Thoracic aorta (tissue), 2 donors: ENCODE measurements at regions not wholly inside any gene's neighbourhood (a gene's known extent, or its start where the extent isn't known, plus 50 kb on each side); places are given as distances from the start of the nearest gene placed in this dataset.

Source experiments
- ATAC-seq: fragments of 150-250 bp; one replicate; pipeline ENCODE4 v1.8.0; 2017; ENCODE audit warnings: low read depth; ENCODE audit not compliant: insufficient number of reproducible peaks, low FRiP score
- DNase-seq: peaks from one replicate; pipeline ENCODE4 v3.0.0-alpha.2; 2020; ENCODE audit warnings: low spot score
- H3K27ac ChIP-seq, 2 donors: fragments of 200-600 bp; sonication (generic); 1 replicate in 1 of 2; 2 replicates in 1 of 2; pipeline ENCODE4 v1.5.1; 2016; ENCODE audit warnings: mild to moderate bottlenecking in 2 of 2, moderate library complexity in 2 of 2
- H3K27me3 ChIP-seq: fragments of 200-600 bp; sonication (generic); replicated peaks from 2 replicates; pipeline ENCODE4 v1.6.0; 2016; ENCODE audit warnings: mild to moderate bottlenecking; ENCODE audit not compliant: insufficient read depth
- H3K36me3 ChIP-seq: fragments of 200-600 bp; sonication (generic); one replicate; pipeline ENCODE4 v1.5.1; 2016
- H3K4me1 ChIP-seq, 2 donors: fragments of 200-600 bp; sonication (generic); 1 replicate in 1 of 2; 2 replicates in 1 of 2; pipeline versions ENCODE4 v1.5.1 to v1.6.0; 2016; ENCODE audit warnings: low read depth in 2 of 2, mild to moderate bottlenecking in 1 of 2; ENCODE audit not compliant: control insufficient read depth in 1 of 2
- H3K4me3 ChIP-seq: fragments of 200-600 bp; sonication (generic); 2 replicates; pipeline ENCODE4 v1.5.1; 2016; ENCODE audit warnings: mild to moderate bottlenecking
- H3K9me3 ChIP-seq: fragments of 200-600 bp; sonication (generic); 2 replicates; pipeline ENCODE4 v1.5.1; 2016
- TF ChIP-seq, protein P1 (sequence below): fragments of 200-600 bp; sonication (generic); IDR thresholded peaks from one replicate; pipeline ENCODE4 v1.5.1; 2019; ENCODE audit warnings: antibody characterized with exemption

DNA sequence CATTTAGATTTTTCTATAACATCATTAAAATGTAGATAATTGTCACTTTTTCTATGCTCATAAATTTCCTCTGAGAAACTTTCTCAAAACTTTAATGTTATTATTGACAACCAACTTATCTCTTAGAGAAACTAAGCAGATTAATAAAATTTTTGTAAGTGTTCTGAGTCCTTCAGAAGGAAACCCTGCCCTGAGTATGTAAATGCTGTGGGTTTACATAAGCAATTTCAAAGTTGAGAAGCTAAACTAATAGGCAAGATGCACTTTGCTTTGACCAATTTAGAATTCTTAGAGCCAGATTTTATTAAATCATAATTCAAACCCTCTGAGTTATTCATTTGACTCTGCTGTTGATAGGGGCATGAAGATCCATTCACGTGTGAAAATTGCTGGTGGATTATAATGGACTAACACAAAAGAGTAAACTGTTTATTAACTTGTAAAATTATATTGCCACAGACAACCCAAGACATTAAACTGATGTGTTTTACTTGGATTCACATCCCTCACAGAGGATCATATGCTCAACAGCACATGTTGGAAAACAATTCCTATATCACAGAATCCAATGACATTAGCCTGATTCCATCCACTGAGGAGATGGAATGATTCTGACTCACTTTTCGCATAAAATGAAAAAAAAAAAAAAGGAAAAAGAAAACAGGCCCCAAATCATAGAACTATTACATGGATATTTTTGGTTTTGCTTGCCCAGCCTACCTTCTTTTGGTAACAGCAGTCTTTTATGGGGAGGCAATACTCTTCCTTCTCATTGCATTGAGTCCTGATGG lies 453.7 kb upstream of the HTR2A start:
- no peak for ATAC-seq
- Histone ChIP-seq H3K36me3 (no peaks in the 10 kb centered on the region), H3K27ac (no peak overlapping the region), H3K4me1 (no peaks in the 10 kb centered on the region), H3K27me3 (no peaks in the 10 kb centered on the region), H3K4me3 (no peak overlapping the region), H3K9me3 (no peaks in the 10 kb centered on the region)
- no peak for DNase-seq
- TF ChIP-seq, protein P1, sequence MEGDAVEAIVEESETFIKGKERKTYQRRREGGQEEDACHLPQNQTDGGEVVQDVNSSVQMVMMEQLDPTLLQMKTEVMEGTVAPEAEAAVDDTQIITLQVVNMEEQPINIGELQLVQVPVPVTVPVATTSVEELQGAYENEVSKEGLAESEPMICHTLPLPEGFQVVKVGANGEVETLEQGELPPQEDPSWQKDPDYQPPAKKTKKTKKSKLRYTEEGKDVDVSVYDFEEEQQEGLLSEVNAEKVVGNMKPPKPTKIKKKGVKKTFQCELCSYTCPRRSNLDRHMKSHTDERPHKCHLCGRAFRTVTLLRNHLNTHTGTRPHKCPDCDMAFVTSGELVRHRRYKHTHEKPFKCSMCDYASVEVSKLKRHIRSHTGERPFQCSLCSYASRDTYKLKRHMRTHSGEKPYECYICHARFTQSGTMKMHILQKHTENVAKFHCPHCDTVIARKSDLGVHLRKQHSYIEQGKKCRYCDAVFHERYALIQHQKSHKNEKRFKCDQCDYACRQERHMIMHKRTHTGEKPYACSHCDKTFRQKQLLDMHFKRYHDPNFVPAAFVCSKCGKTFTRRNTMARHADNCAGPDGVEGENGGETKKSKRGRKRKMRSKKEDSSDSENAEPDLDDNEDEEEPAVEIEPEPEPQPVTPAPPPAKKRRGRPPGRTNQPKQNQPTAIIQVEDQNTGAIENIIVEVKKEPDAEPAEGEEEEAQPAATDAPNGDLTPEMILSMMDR: no peak

DNA sequence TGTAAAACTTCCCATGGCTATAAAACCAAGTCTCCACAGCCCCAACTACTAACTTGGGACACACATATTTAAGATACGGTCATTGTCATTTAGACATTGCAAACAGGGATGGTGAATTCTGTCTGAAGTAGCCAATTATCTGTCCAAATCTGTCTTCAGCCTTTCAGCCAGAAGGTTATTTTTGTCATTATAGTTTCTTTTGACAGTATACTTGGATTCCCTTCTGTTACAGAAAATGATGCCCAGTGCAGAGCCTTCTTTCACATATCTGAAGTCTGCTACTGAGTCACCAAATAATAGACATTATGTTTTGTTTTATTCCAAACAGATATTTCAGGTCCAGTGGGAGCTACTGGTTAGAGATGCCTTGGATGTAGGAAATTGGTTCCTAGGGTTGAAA lies 452.4 kb upstream of the HTR2A start:
- TF ChIP-seq, protein P1: no peak
- no peak for ATAC-seq
- H3K4me1 ChIP-seq: no peaks in the 10 kb centered on the region
- H3K27ac ChIP-seq: no peak overlapping the region
- no peak for DNase-seq
- H3K4me3 ChIP-seq: no peak overlapping the region
- no peaks in the 10 kb centered on the region for H3K9me3 ChIP-seq
- H3K36me3 ChIP-seq: no peaks in the 10 kb centered on the region
- no peaks in the 10 kb centered on the region for H3K27me3 ChIP-seq

DNA sequence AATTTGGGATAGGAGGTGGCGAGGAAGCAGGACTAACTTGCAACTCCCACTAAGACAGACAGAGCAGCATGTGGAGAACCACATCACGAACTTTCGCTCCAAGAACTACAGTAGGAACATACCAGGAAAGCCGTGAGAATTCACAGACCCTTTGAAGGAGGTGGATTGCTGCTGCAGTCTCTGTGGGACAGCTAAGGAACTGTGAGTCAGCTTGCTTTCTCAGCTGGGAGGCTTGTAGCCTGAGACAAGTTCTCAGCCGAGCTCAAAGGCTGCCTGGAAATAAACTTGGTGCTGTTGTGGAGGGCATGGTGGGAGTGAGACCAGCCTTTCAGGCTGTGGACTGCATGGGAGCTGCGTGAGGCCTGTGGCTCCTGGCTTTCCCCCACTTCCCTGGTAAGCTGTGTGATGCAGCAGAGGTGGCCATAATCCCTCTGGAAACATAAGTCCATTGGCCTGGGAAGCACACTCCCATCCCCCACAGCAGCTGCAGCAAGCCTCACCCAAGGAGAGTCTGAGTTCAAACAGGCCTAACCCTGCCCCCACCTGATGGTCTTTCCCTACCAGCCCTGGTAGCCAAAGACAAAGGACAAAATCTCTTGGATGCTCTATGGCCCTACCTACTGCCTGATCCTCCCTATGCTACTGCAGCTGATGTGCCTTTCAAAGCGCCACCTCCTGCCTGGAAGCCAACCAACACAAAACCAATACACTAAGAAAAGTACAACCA lies 441.1 kb upstream of the HTR2A start:
- H3K27ac ChIP-seq: no peak overlapping the region
- no peaks in the 10 kb centered on the region for H3K4me1 ChIP-seq
- no peak overlapping the region for H3K4me3 ChIP-seq
- no peaks in the 10 kb centered on the region for H3K36me3 ChIP-seq
- TF ChIP-seq, protein P1: no peak
- DNase-seq: no peak
- ATAC-seq: no peak
- H3K9me3 ChIP-seq: no peaks in the 10 kb centered on the region
- no peaks in the 10 kb centered on the region for H3K27me3 ChIP-seq

DNA sequence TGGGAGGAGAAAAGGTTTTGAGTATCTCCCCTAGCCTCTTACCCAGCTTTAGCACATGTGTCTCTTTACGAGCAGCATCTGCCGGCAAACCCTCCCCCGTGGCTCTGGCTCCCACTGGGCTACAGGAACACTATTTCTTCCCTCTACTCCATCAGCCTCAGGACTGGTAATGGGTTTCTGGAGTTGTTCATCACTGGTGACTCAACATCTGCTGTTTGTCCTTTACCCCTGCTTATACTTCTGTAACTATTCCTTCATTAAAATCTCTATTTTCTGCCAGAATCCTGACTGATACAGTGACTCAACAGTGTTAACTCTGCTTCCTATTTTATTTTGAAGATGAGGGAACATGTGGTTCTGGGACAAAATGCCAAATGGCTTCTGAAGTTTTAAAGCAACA lies 437.3 kb upstream of the HTR2A start:
- no peaks in the 10 kb centered on the region for H3K36me3 ChIP-seq
- DNase-seq: no peak
- no peak overlapping the region for H3K27ac ChIP-seq
- no peaks in the 10 kb centered on the region for H3K27me3 ChIP-seq
- TF ChIP-seq, protein P1: no peak
- peaks cover 0 to 3% of the 10 kb centered on the region in 2 donors for H3K4me1 ChIP-seq
- ATAC-seq: no peak
- H3K4me3 ChIP-seq: no peak overlapping the region
- no peaks in the 10 kb centered on the region for H3K9me3 ChIP-seq

DNA sequence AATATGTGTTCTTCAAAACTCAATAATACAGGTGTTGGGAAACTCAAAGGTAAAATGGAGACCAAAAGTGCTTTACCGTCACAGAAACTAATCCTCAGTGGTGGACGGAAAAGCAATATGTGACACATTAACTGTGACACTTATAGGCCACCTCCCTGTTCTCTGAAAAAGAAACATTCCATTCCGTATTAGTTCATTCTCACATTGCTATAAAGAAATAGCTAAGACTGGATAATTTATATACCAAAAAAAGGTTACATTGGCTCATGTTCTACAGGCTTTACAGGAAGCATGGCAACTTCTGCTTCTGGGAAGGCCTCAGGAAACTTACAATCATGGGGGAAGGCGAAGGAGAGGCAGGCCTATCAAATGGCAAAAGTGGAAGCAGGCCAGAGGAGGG lies 435.3 kb upstream of the HTR2A start:
- Histone ChIP-seq H3K4me3 (no peak overlapping the region), H3K36me3 (no peaks in the 10 kb centered on the region), H3K9me3 (no peaks in the 10 kb centered on the region), H3K27ac (no peak overlapping the region), H3K4me1 (peaks cover 0 to 3% of the 10 kb centered on the region in 2 donors), H3K27me3 (no peaks in the 10 kb centered on the region)
- TF ChIP-seq, protein P1: no peak
- DNase-seq (no peak), ATAC-seq (no peak)
